ENCODE measurements at regions not wholly inside any gene's neighbourhood (a gene's known extent, or its start where the extent isn't known, plus 50 kb on each side); places are given as distances from the start of the nearest gene placed in this dataset.
"Not testable (repeated sequence)": the region's sequence is repeated elsewhere in the genome, so short reads cannot be mapped to it uniquely, and the experiment has no call there.

DNA sequence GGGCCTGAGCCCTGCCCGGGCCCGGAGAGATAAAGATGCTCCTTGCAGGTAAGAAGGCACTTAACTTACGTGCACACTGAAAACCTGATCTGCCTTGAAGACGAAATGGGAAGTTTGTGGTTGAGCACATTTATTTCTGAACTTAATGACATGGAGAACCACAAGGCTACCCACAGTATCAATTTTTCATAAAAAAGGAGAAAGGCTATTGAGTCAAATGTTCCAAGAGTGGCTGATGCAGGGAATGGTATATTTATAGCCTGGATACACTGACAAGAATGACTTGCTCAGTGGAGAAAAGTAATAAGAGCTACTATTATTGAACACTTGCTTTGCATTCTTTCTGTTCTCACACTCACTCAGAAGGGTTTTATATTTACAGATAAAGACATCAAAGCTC lies 419.3 kb downstream of the ACTL7B start:
- H3K36me3 ChIP-seq (ENCODE audit: insufficient read depth, low read length) = no peaks in the 10 kb centered on the region
- H3K4me1 ChIP-seq (ENCODE audit: control insufficient read depth, insufficient read depth, low read length) = peaks cover 33% of the 10 kb centered on the region
- no peaks in the 10 kb centered on the region for H3K9me3 ChIP-seq (replicated peaks; ENCODE audit: low read length)
- H3K9ac ChIP-seq (ENCODE audit: low read depth, low read length) = no peak overlapping the region
- H3K27me3 ChIP-seq (ENCODE audit: control insufficient read depth, insufficient read depth, low read length) = no peaks in the 10 kb centered on the region
- no peak overlapping the region for H3K4me3 ChIP-seq (ENCODE audit: low read length)
- H3K4me2 ChIP-seq (ENCODE audit: low read length) = no peak overlapping the region

DNA sequence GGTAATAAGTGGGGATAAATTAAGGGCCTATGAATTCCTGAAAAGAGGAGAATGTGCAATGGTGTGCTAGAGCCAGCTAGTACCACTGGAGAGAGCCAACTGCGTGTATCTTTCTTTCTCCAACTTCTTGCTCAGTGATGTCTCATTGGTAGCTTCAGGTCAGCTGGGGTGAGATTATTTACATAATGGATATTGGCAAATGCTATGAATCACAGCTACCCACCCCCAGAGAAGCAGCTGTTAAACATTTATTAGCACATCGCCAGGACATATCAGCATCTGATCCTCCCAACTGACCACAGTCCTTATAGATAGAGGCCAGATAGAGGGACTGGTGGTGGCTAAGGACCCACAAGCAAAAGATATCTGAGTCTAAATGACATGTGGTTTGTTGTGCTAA lies 421.3 kb downstream of the ACTL7B start:
- Histone ChIP-seq H3K4me2 (ENCODE audit: low read length) (no peak overlapping the region), H3K4me3 (ENCODE audit: low read length) (no peak overlapping the region), H3K9me3 (replicated peaks; ENCODE audit: low read length) (no peaks in the 10 kb centered on the region), H3K9ac (ENCODE audit: low read depth, low read length) (no peak overlapping the region), H3K27me3 (ENCODE audit: control insufficient read depth, insufficient read depth, low read length) (no peaks in the 10 kb centered on the region), H3K4me1 (ENCODE audit: control insufficient read depth, insufficient read depth, low read length) (peaks cover 15% of the 10 kb centered on the region), H3K36me3 (ENCODE audit: insufficient read depth, low read length) (no peaks in the 10 kb centered on the region)

DNA sequence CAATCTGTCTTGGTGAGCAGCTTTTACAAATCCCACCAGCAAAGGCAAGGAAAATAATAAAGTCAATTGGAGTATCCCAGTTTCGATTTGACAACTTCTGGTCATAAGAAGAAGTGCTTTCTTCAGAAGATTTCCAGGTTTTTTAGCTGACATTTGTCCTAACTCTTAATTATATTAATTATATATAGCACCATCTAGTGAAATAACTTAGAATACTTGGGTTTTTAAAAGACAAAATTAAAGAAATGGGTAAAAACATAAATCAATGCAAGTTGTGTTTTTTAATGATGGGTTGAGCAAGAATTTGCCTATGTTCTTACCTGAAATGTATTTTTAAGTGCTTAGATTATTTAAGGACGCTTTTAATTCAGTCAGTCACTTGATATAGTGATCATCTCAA lies 421.8 kb downstream of the ACTL7B start:
- Histone ChIP-seq H3K9ac (ENCODE audit: low read depth, low read length) (no peak overlapping the region), H3K27me3 (ENCODE audit: control insufficient read depth, insufficient read depth, low read length) (no peaks in the 10 kb centered on the region), H3K4me2 (ENCODE audit: low read length) (no peak overlapping the region), H3K9me3 (replicated peaks; ENCODE audit: low read length) (no peaks in the 10 kb centered on the region), H3K4me3 (ENCODE audit: low read length) (no peak overlapping the region), H3K36me3 (ENCODE audit: insufficient read depth, low read length) (no peaks in the 10 kb centered on the region), H3K4me1 (ENCODE audit: control insufficient read depth, insufficient read depth, low read length) (peaks cover 11% of the 10 kb centered on the region)

DNA sequence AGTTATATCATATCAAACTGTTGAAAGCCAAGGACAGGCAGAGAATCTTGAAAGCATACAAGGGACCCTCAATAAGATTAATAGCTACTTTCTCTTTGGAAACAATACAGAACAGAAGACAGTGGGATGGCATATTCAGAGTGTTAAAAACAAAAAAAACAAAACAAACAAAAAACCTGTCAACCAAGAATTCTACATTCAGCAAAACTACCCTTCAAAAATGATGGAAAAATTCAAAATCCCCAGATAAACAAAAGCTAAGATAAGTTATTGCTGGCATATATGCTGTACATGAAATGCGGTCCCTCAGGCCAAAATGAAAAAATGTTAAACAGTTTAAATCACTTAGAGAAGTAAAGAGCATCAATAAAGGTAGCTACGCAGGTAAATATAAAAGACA lies 425.1 kb downstream of the ACTL7B start:
- Histone ChIP-seq H3K4me1 (ENCODE audit: control insufficient read depth, insufficient read depth, low read length) (peaks cover 8% of the 10 kb centered on the region), H3K4me2 (ENCODE audit: low read length) (no peak overlapping the region), H3K9me3 (replicated peaks; ENCODE audit: low read length) (no peaks in the 10 kb centered on the region), H3K4me3 (ENCODE audit: low read length) (no peak overlapping the region), H3K9ac (ENCODE audit: low read depth, low read length) (no peak overlapping the region), H3K36me3 (ENCODE audit: insufficient read depth, low read length) (no peaks in the 10 kb centered on the region), H3K27me3 (ENCODE audit: control insufficient read depth, insufficient read depth, low read length) (no peaks in the 10 kb centered on the region)

DNA sequence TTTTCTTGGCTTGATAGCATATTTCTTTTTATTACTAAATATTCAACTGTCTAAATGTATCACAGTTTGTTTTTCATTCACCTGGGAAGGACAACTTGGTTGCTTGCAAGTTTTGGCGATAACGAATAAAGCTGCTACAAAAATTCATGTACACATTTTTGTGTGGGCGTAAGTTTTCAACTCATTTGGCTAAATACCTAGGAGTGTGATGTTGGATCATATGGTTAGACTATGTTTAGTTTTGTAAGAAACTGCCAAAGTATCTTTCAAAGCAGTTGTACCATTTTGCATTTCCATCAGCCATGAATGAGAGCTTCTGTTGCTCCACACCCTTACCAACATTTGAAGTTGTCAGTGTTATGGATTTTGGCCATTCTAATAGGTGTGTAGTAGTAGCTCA lies 428.0 kb downstream of the ACTL7B start:
- Histone ChIP-seq H3K4me2 (ENCODE audit: low read length) (no peak overlapping the region), H3K36me3 (ENCODE audit: insufficient read depth, low read length) (no peaks in the 10 kb centered on the region)

DNA sequence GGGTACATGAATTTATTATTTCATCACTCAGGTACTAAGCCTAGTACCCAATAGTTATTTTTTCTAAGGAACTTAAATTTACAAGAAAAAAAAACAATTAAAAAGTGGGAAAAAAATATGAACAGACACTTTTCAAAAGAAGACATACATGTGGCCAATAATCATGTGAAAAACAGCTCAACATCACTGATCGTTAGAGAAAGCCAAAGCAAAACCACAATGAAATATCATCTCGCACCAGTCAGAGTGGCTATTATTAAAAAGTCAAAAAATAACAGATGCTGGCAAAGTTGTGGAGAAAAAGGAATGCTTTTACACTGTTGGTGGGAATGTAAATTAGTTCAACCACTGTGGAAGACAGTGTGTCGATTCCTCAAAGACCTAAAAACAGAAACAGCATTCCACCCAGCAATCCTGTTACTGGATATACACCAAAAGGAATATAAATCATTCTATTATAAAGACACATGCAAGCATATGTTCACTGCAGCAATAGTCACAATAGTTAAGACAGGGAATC lies 429.3 kb downstream of the ACTL7B start:
- H3K4me3 ChIP-seq (ENCODE audit: low read length); H3K4me1 ChIP-seq (ENCODE audit: control insufficient read depth, insufficient read depth, low read length); H3K36me3 ChIP-seq (ENCODE audit: insufficient read depth, low read length); H3K27me3 ChIP-seq (ENCODE audit: control insufficient read depth, insufficient read depth, low read length); H3K9me3 ChIP-seq (replicated peaks; ENCODE audit: low read length); H3K9ac ChIP-seq (ENCODE audit: low read depth, low read length); H3K4me2 ChIP-seq (ENCODE audit: low read length): not testable (repeated sequence)

More for the DNA sequence above, 428.0 kb downstream of the ACTL7B start:
- H3K9me3 ChIP-seq (replicated peaks; ENCODE audit: low read length) = no peaks in the 10 kb centered on the region
- H3K4me3 ChIP-seq (ENCODE audit: low read length) = no peak overlapping the region
- H3K27me3 ChIP-seq (ENCODE audit: control insufficient read depth, insufficient read depth, low read length) = no peaks in the 10 kb centered on the region
- H3K9ac ChIP-seq (ENCODE audit: low read depth, low read length) = no peak overlapping the region
- no peaks in the 10 kb centered on the region for H3K4me1 ChIP-seq (ENCODE audit: control insufficient read depth, insufficient read depth, low read length)

DNA sequence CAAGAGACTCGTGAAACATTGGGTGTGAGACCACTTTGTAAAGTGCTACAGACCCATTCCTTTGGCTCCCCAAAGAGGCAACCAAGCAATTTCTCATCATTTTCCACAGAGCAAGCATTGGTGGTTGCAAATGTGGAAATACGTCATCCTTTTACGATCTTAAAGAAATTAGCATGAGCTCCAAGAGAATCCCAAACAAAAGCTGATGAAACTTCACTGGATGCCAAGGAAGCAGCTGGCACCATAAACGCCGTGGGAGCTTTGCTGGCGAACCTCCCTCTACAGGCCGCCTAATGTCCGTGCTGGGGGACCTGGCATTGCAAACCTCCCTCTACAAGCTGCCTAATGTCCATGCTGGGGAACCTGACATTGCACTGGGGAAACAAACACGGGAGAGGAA lies 432.4 kb downstream of the ACTL7B start:
- Histone ChIP-seq H3K27me3 (ENCODE audit: control insufficient read depth, insufficient read depth, low read length) (no peaks in the 10 kb centered on the region), H3K4me2 (ENCODE audit: low read length) (no peak overlapping the region), H3K4me3 (ENCODE audit: low read length) (no peak overlapping the region), H3K9ac (ENCODE audit: low read depth, low read length) (no peak overlapping the region), H3K4me1 (ENCODE audit: control insufficient read depth, insufficient read depth, low read length) (no peaks in the 10 kb centered on the region), H3K9me3 (replicated peaks; ENCODE audit: low read length) (no peaks in the 10 kb centered on the region), H3K36me3 (ENCODE audit: insufficient read depth, low read length) (no peaks in the 10 kb centered on the region)

DNA sequence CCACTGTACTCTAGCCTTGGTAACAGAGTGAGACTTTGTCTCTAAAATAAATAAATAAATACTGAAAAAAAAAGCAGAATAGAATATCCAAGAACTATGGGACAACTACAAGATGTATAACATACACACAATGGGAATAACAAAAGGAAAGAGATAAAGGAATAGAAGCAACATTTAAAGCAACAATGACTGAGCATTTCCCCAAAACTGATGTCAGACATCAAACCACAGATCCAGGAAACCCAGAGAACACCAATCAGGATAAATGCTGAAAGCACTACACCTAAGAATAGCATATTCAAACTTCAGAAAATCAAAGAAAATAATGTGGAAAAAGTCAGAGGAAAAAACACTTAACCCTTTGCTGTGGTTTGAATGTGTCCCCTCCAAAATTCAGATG lies 436.4 kb downstream of the ACTL7B start:
- Histone ChIP-seq H3K9ac (ENCODE audit: low read depth, low read length) (no peak overlapping the region), H3K4me3 (ENCODE audit: low read length) (no peak overlapping the region), H3K4me1 (ENCODE audit: control insufficient read depth, insufficient read depth, low read length) (no peaks in the 10 kb centered on the region), H3K27me3 (ENCODE audit: control insufficient read depth, insufficient read depth, low read length) (no peaks in the 10 kb centered on the region), H3K36me3 (ENCODE audit: insufficient read depth, low read length) (no peaks in the 10 kb centered on the region), H3K9me3 (replicated peaks; ENCODE audit: low read length) (no peaks in the 10 kb centered on the region), H3K4me2 (ENCODE audit: low read length) (no peak overlapping the region)

DNA sequence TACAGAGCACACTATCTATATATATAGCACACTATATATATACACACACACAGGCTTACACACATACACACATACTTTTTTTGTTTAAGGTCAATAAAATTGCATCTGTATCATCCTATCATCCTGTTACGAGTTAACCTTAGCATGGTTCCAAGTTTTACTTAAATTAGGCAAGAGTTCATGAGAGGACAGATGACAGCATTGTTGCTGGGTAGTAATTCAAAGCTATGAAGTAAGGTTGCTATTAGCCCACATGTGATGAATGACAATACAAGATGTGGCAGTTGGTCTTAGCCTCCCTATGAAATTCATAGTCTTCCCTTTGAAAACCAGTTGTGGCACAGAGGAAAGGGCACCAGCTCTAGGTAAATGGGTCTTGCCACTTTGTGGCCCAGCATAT lies 438.1 kb downstream of the ACTL7B start:
- Histone ChIP-seq H3K9me3 (replicated peaks; ENCODE audit: low read length) (no peaks in the 10 kb centered on the region), H3K4me2 (ENCODE audit: low read length) (no peak overlapping the region), H3K4me3 (ENCODE audit: low read length) (no peak overlapping the region), H3K36me3 (ENCODE audit: insufficient read depth, low read length) (no peaks in the 10 kb centered on the region), H3K4me1 (ENCODE audit: control insufficient read depth, insufficient read depth, low read length) (no peaks in the 10 kb centered on the region), H3K9ac (ENCODE audit: low read depth, low read length) (no peak overlapping the region), H3K27me3 (ENCODE audit: control insufficient read depth, insufficient read depth, low read length) (no peaks in the 10 kb centered on the region)

DNA sequence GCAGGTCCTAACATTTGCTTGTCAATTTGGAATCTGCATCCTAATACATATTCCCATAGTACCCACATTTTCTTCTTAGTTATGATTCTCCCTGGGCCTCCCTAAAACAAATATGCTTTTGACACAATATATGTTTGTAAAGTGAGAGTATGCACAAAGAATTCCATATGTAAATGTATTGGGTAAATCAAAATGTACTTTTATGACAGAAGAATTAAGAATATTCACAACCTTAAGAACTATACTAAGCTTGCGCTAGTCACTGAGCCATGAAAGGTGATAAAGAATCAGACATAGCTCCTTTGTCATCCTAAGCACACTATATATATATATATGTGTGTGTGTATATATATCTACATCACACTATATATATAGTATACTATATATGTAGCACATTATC lies 438.5 kb downstream of the ACTL7B start:
- no peaks in the 10 kb centered on the region for H3K9me3 ChIP-seq (replicated peaks; ENCODE audit: low read length)
- H3K9ac ChIP-seq (ENCODE audit: low read depth, low read length) = no peak overlapping the region
- no peaks in the 10 kb centered on the region for H3K4me1 ChIP-seq (ENCODE audit: control insufficient read depth, insufficient read depth, low read length)
- no peaks in the 10 kb centered on the region for H3K36me3 ChIP-seq (ENCODE audit: insufficient read depth, low read length)
- H3K27me3 ChIP-seq (ENCODE audit: control insufficient read depth, insufficient read depth, low read length) = no peaks in the 10 kb centered on the region
- H3K4me2 ChIP-seq (ENCODE audit: low read length) = no peak overlapping the region
- no peak overlapping the region for H3K4me3 ChIP-seq (ENCODE audit: low read length)

DNA sequence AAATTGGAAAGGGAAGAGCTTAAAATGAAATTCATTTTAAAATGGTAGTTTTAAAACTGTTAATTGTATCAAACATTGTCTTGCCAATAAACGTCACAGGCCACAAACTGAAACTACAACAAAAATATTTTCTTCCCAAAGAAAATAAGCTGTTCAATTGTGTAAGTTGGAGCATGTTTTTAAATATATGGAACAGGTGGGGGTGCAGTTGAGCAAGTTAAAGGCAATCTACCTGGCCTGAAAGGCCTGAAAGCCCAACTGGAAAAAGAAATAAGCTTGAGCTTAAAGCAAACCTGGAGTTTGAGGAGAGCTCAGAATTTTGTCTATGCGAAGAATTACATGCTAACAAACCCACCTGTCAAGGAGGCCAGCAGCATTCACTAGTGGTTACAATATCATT lies 439.5 kb downstream of the ACTL7B start:
- no peak overlapping the region for H3K9ac ChIP-seq (ENCODE audit: low read depth, low read length)
- no peak overlapping the region for H3K4me2 ChIP-seq (ENCODE audit: low read length)
- no peaks in the 10 kb centered on the region for H3K36me3 ChIP-seq (ENCODE audit: insufficient read depth, low read length)
- H3K4me1 ChIP-seq (ENCODE audit: control insufficient read depth, insufficient read depth, low read length) = no peaks in the 10 kb centered on the region
- H3K9me3 ChIP-seq (replicated peaks; ENCODE audit: low read length) = no peaks in the 10 kb centered on the region
- H3K27me3 ChIP-seq (ENCODE audit: control insufficient read depth, insufficient read depth, low read length) = no peaks in the 10 kb centered on the region
- H3K4me3 ChIP-seq (ENCODE audit: low read length) = no peak overlapping the region

DNA sequence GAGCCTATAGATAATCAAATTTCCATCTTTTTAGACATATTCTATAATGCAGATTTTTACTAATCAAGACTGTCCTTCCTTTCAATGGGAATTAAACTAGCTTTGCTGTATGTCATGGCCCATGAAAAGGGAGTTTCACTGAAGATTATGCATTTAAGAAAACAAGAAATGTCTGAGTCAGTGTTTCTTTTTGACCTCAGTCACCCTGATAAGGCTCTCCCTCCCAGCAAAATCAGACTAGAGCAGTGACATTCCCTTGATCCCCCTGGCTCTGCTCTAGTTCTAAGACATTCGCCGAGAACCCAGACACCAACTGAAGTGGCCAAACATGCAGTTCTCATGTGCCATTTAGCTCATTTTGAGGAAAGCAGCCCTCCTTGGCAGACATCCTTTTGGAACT lies 442.0 kb downstream of the ACTL7B start:
- no peaks in the 10 kb centered on the region for H3K27me3 ChIP-seq (ENCODE audit: control insufficient read depth, insufficient read depth, low read length)
- no peaks in the 10 kb centered on the region for H3K36me3 ChIP-seq (ENCODE audit: insufficient read depth, low read length)
- no peak overlapping the region for H3K4me3 ChIP-seq (ENCODE audit: low read length)
- no peaks in the 10 kb centered on the region for H3K4me1 ChIP-seq (ENCODE audit: control insufficient read depth, insufficient read depth, low read length)
- no peaks in the 10 kb centered on the region for H3K9me3 ChIP-seq (replicated peaks; ENCODE audit: low read length)
- H3K4me2 ChIP-seq (ENCODE audit: low read length) = no peak overlapping the region
- no peak overlapping the region for H3K9ac ChIP-seq (ENCODE audit: low read depth, low read length)
